ENCODE measurements at regions not wholly inside any gene's neighbourhood (a gene's known extent, or its start where the extent isn't known, plus 50 kb on each side); places are given as distances from the start of the nearest gene placed in this dataset.

- Histone ChIP-seq H3K4me1 (no peaks in the 10 kb centered on the region), H3K36me3 (ENCODE audit: control insufficient read depth, insufficient read depth, low read length) (no peaks in the 10 kb centered on the region), H3K9me3 (ENCODE audit: control insufficient read depth, low read length) (no peaks in the 10 kb centered on the region), H3K4me2 (ENCODE audit: low read length) (no peak overlapping the region), H3K27ac (no peak overlapping the region), H3K27me3 (ENCODE audit: control insufficient read depth, insufficient read depth, low read length) (no peaks in the 10 kb centered on the region), H3K4me3 (ENCODE audit: low read depth, low read length) (no peak overlapping the region), H2AFZ (no peak overlapping the region), H3K79me2 (no peaks in the 10 kb centered on the region), H3K9ac (no peak overlapping the region)
- TF ChIP-seq CTCF (IDR thresholded peaks at IDR 0.05), result no peak
Measured at GRCh38 chr2:66281980-66282379, 152.9 kb upstream of the MEIS1 start.

GRCh38 chr2:66279024-66279423 is 155.9 kb upstream of the MEIS1 start:
- H3K36me3 ChIP-seq (ENCODE audit: control insufficient read depth, insufficient read depth, low read length), result no peaks in the 10 kb centered on the region
- H3K4me1 ChIP-seq, result no peaks in the 10 kb centered on the region
- no peaks in the 10 kb centered on the region for H3K79me2 ChIP-seq
- H3K27ac ChIP-seq, result no peak overlapping the region
- H3K4me2 ChIP-seq (ENCODE audit: low read length), result no peak overlapping the region
- no peaks in the 10 kb centered on the region for H3K9me3 ChIP-seq (ENCODE audit: control insufficient read depth, low read length)
- H3K27me3 ChIP-seq (ENCODE audit: control insufficient read depth, insufficient read depth, low read length), result no peaks in the 10 kb centered on the region
- no peak overlapping the region for H3K9ac ChIP-seq
- no peak overlapping the region for H3K4me3 ChIP-seq (ENCODE audit: low read depth, low read length)
- TF ChIP-seq CTCF (IDR thresholded peaks at IDR 0.05), result no peak
- H2AFZ ChIP-seq, result no peak overlapping the region

GRCh38 chr2:66275984-66276383 is 158.9 kb upstream of the MEIS1 start:
- Histone ChIP-seq H3K27me3 (ENCODE audit: control insufficient read depth, insufficient read depth, low read length) (no peaks in the 10 kb centered on the region), H3K4me1 (no peaks in the 10 kb centered on the region), H3K9ac (no peak overlapping the region), H3K79me2 (no peaks in the 10 kb centered on the region), H3K4me3 (ENCODE audit: low read depth, low read length) (no peak overlapping the region), H3K36me3 (ENCODE audit: control insufficient read depth, insufficient read depth, low read length) (no peaks in the 10 kb centered on the region), H2AFZ (no peak overlapping the region), H3K9me3 (ENCODE audit: control insufficient read depth, low read length) (no peaks in the 10 kb centered on the region), H3K4me2 (ENCODE audit: low read length) (no peak overlapping the region), H3K27ac (no peak overlapping the region)
- no peak for TF ChIP-seq CTCF (IDR thresholded peaks at IDR 0.05)

GRCh38 chr2:66273933-66274490 is 160.9 kb upstream of the MEIS1 start:
- H3K27me3 ChIP-seq (ENCODE audit: control insufficient read depth, insufficient read depth, low read length), result no peaks in the 10 kb centered on the region
- H3K9ac ChIP-seq, result no peak overlapping the region
- H3K4me3 ChIP-seq (ENCODE audit: low read depth, low read length), result no peak overlapping the region
- no peak overlapping the region for H3K4me2 ChIP-seq (ENCODE audit: low read length)
- H3K79me2 ChIP-seq, result no peaks in the 10 kb centered on the region
- H3K36me3 ChIP-seq (ENCODE audit: control insufficient read depth, insufficient read depth, low read length), result no peaks in the 10 kb centered on the region
- H2AFZ ChIP-seq, result no peak overlapping the region
- TF ChIP-seq CTCF (IDR thresholded peaks at IDR 0.05), result no peak
- no peaks in the 10 kb centered on the region for H3K9me3 ChIP-seq (ENCODE audit: control insufficient read depth, low read length)
- H3K27ac ChIP-seq, result no peak overlapping the region
- no peaks in the 10 kb centered on the region for H3K4me1 ChIP-seq

DNA sequence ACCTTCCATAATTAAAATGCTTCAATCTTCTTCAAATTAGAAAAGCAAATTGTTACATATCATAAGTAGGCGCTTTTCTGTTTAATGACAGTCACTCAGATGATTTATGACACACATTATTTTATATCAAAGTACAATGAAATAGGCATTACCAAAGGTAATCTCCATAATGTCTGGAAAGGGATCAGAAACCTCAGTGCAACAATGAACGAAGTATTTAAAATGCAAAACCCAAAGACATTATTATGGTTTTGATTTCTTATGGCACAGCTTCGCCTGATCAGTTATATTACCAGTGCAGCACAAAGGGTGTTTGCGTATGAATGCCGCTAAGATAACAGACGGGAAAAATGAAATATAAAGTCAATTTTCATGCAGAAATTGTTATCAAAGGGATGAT is 162.2 kb upstream of the MEIS1 start:
- Histone ChIP-seq H3K4me1 (no peaks in the 10 kb centered on the region), H3K9me3 (ENCODE audit: control insufficient read depth, low read length) (no peaks in the 10 kb centered on the region), H3K27ac (no peak overlapping the region)

More for the DNA sequence above, 162.2 kb upstream of the MEIS1 start:
- Histone ChIP-seq H3K36me3 (ENCODE audit: control insufficient read depth, insufficient read depth, low read length) (no peaks in the 10 kb centered on the region), H3K4me3 (ENCODE audit: low read depth, low read length) (no peak overlapping the region), H2AFZ (no peak overlapping the region), H3K9ac (no peak overlapping the region), H3K79me2 (no peaks in the 10 kb centered on the region), H3K27me3 (ENCODE audit: control insufficient read depth, insufficient read depth, low read length) (no peaks in the 10 kb centered on the region), H3K4me2 (ENCODE audit: low read length) (no peak overlapping the region)
- no peak for TF ChIP-seq CTCF (IDR thresholded peaks at IDR 0.05)
